ENCODE measurements at regions not wholly inside any gene's neighbourhood (a gene's known extent, or its start where the extent isn't known, plus 50 kb on each side); places are given as distances from the start of the nearest gene placed in this dataset.

- TF ChIP-seq REST (IDR thresholded peaks at IDR 0.05; ENCODE audit: unreplicated experiment) (no peak), EZH2phosphoT487 (IDR thresholded peaks at IDR 0.05; ENCODE audit: unreplicated experiment) (no peak), ZNF331 (CRISPR knock-in tag; IDR thresholded peaks at IDR 0.05; ENCODE audit: low read depth) (no peak)
Observed at GRCh38 chr18:55018602-55019001, 59.3 kb upstream of the CCDC68 start (continued).

GRCh38 chr18:55014095-55014494 lies 54.8 kb upstream of the CCDC68 start:
- Mint-ChIP-seq H3K9me3 (no peaks in the 10 kb centered on the region), H3K36me3 (ENCODE audit: low read depth) (no peaks in the 10 kb centered on the region), H3K4me1 (peaks cover 15% of the 10 kb centered on the region), H3K27ac (peak overlapping the region; percentile 36), H3K27me3 (ENCODE audit: insufficient read depth, low read depth, poor library complexity) (no peaks in the 10 kb centered on the region), H3K4me3 (no peak overlapping the region)
- Histone ChIP-seq H4K20me1 (replicated peaks; ENCODE audit: insufficient read depth) (no peaks in the 10 kb centered on the region), H3K4me1 (ENCODE audit: insufficient read depth) (peaks cover 4% of the 10 kb centered on the region; the same call in 1 of the 2 replicates), H3K36me3 (ENCODE audit: insufficient read depth) (no peaks in the 10 kb centered on the region), H2AFZ (no peak overlapping the region), H3K27me3 (ENCODE audit: insufficient read depth) (no peaks in the 10 kb centered on the region), H3K79me2 (replicated peaks; ENCODE audit: insufficient read depth) (no peaks in the 10 kb centered on the region), H3F3A (replicated peaks; ENCODE audit: low read depth) (no peaks in the 10 kb centered on the region), H3K4me3 (no peak overlapping the region), H3K9me2 (ENCODE audit: insufficient read depth) (no peaks in the 10 kb centered on the region; the same call in 1 of the 2 replicates), H3K4me2 (0 out of 2 replicates have a peak overlapping the region, but pooled peaks have one; percentile 0), H3K27ac (ENCODE audit: low read depth) (no peak overlapping the region)
- no peak for ATAC-seq
- no peak for DNase-seq (ENCODE audit: low spot score)
- no peak for TF ChIP-seq EZH2 (IDR thresholded peaks at IDR 0.05; ENCODE audit: low read depth, unreplicated experiment)
- TF ChIP-seq ETS1 (IDR thresholded peaks at IDR 0.05), result no peak
- no peak for TF ChIP-seq JUNB (IDR thresholded peaks at IDR 0.05; ENCODE audit: unreplicated experiment)
- no peak for TF ChIP-seq ZNF114 (CRISPR knock-in tag; IDR thresholded peaks at IDR 0.05)
- TF ChIP-seq POLR2AphosphoS5 (IDR thresholded peaks at IDR 0.05; ENCODE audit: low read depth), result no peak
- TF ChIP-seq CTCF (conservative IDR thresholded peaks at IDR 0.05; ENCODE audit: low read depth in 2 of 2), result no peak
- TF ChIP-seq REST (IDR thresholded peaks at IDR 0.05; ENCODE audit: unreplicated experiment), result no peak
- no peak for TF ChIP-seq NANOG (IDR thresholded peaks at IDR 0.05; ENCODE audit: borderline replicate concordance)
- no peak for TF ChIP-seq EZH2phosphoT487 (IDR thresholded peaks at IDR 0.05; ENCODE audit: unreplicated experiment)
- no peak for TF ChIP-seq STAT1 (IDR thresholded peaks at IDR 0.05; ENCODE audit: unreplicated experiment)
